Keratinocyte (primary cell): ENCODE measurements at regions not wholly inside any gene's neighbourhood (a gene's known extent, or its start where the extent isn't known, plus 50 kb on each side); places are given as distances from the start of the nearest gene placed in this dataset.

Experiments
- EZH2 ChIP-seq: IDR thresholded peaks from one replicate; pipeline ENCODE4 v1.6.1; 2012; ENCODE audit warnings: inconsistent platforms, mild to moderate bottlenecking, low read length, moderate library complexity
- TF ChIP-seq, protein P1 (sequence below), 3 experiments: IDR thresholded peaks in 1 of 3; conservative IDR thresholded peaks in 1 of 3; optimal IDR thresholded peaks in 1 of 3; 2 replicates in 2 of 3; 3 replicates in 1 of 3; pipeline versions ENCODE3 to v1.5.1; 2011; ENCODE audit warnings: low read length in 3 of 3, mild to moderate bottlenecking in 3 of 3, moderate library complexity in 2 of 3, control low read depth in 1 of 3, inconsistent platforms in 1 of 3; ENCODE audit not compliant: insufficient read depth in 2 of 3; ENCODE audit errors: extremely low read depth in 1 of 3

DNA sequence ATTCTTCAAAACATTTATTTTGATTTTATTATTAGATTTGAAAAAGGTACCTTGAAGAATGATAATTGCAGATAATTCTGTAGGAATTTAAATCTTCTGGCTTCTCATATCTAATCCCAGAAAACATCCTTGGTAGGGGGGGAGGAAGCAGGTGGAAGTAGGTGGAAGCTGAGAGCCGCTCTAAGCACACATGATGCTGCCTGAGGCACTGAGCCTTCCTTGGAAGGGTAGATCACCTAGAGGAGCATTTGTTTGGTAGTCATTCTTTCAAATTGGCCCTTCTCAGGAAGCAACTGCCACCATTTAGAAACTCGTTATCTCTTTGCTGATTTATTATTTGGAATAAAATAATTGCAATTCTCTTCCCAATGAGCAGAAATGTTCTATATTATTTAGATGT is 623.3 kb downstream of the CD109 start:
- TF ChIP-seq EZH2: no peak
- TF ChIP-seq, protein P1, sequence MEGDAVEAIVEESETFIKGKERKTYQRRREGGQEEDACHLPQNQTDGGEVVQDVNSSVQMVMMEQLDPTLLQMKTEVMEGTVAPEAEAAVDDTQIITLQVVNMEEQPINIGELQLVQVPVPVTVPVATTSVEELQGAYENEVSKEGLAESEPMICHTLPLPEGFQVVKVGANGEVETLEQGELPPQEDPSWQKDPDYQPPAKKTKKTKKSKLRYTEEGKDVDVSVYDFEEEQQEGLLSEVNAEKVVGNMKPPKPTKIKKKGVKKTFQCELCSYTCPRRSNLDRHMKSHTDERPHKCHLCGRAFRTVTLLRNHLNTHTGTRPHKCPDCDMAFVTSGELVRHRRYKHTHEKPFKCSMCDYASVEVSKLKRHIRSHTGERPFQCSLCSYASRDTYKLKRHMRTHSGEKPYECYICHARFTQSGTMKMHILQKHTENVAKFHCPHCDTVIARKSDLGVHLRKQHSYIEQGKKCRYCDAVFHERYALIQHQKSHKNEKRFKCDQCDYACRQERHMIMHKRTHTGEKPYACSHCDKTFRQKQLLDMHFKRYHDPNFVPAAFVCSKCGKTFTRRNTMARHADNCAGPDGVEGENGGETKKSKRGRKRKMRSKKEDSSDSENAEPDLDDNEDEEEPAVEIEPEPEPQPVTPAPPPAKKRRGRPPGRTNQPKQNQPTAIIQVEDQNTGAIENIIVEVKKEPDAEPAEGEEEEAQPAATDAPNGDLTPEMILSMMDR (optimal IDR thresholded peaks at IDR 0.05 in 1 of 3, IDR thresholded peaks at IDR 0.05 in 1 of 3, conservative IDR thresholded peaks at IDR 0.05 in 1 of 3; ENCODE audit: extremely low read depth in 1 of 3, insufficient read depth in 2 of 3, low read length in 3 of 3): no peak
